Tibial nerve (tissue), 4 donors: ENCODE measurements at regions not wholly inside any gene's neighbourhood (a gene's known extent, or its start where the extent isn't known, plus 50 kb on each side); places are given as distances from the start of the nearest gene placed in this dataset.

Experiments used
- EP300 ChIP-seq, 2 donors: sonication (generic); formaldehyde crosslinking; IDR thresholded peaks; one replicate each; pipeline ENCODE4 v1.6.1; 2017; ENCODE audit warnings: antibody characterized with exemption in 2 of 2, mild to moderate bottlenecking in 1 of 2
- POLR2A ChIP-seq, 2 donors: fragments of 450-650 bp; IDR thresholded peaks; one replicate each; pipeline ENCODE4 v1.6.1; 2017; ENCODE audit warnings: antibody characterized with exemption in 2 of 2, mild to moderate bottlenecking in 2 of 2, moderate library complexity in 2 of 2
- TF ChIP-seq, protein P1 (sequence below), 5 experiments: fragments of 200-600 bp in 3 of 5; fragments of 450-650 bp in 2 of 5; sonication (generic) in 3 of 5; IDR thresholded peaks; one replicate each; pipeline ENCODE4 v1.5.1; 2016 to 2019; ENCODE audit warnings: antibody characterized with exemption in 5 of 5, mild to moderate bottlenecking in 3 of 5, moderate library complexity in 2 of 5

DNA sequence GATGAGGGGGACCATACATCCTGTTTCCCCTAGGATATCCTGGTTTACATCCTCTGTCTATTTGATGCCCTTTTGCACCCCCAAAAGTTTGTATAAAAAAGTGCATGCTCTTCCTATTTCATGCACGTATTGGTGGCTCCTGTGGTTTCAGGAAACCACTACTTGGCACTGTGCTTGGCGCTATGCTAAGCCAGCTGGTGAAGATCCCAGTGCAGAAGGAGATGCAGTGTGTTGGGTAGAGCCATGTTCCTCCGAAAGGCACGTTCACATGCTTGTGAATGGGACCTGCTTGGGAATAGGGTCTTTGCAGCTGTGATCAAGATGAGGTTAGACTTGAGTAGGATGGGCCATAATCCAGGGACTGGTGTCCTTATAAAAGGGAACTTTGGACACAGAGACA is 419.7 kb downstream of the GALR1 start:
- TF ChIP-seq POLR2A (IDR thresholded peaks at IDR 0.05) (no peak), EP300 (IDR thresholded peaks at IDR 0.05) (no peak)
- TF ChIP-seq, protein P1, sequence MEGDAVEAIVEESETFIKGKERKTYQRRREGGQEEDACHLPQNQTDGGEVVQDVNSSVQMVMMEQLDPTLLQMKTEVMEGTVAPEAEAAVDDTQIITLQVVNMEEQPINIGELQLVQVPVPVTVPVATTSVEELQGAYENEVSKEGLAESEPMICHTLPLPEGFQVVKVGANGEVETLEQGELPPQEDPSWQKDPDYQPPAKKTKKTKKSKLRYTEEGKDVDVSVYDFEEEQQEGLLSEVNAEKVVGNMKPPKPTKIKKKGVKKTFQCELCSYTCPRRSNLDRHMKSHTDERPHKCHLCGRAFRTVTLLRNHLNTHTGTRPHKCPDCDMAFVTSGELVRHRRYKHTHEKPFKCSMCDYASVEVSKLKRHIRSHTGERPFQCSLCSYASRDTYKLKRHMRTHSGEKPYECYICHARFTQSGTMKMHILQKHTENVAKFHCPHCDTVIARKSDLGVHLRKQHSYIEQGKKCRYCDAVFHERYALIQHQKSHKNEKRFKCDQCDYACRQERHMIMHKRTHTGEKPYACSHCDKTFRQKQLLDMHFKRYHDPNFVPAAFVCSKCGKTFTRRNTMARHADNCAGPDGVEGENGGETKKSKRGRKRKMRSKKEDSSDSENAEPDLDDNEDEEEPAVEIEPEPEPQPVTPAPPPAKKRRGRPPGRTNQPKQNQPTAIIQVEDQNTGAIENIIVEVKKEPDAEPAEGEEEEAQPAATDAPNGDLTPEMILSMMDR (IDR thresholded peaks at IDR 0.05), result no peak
